Right kidney (tissue), 1 donor: ENCODE measurements at regions not wholly inside any gene's neighbourhood (a gene's known extent, or its start where the extent isn't known, plus 50 kb on each side); places are given as distances from the start of the nearest gene placed in this dataset.

Experiments used
- DNase-seq: peaks from one replicate; pipeline ENCODE4 v3.0.0-alpha.2; 2016

DNA sequence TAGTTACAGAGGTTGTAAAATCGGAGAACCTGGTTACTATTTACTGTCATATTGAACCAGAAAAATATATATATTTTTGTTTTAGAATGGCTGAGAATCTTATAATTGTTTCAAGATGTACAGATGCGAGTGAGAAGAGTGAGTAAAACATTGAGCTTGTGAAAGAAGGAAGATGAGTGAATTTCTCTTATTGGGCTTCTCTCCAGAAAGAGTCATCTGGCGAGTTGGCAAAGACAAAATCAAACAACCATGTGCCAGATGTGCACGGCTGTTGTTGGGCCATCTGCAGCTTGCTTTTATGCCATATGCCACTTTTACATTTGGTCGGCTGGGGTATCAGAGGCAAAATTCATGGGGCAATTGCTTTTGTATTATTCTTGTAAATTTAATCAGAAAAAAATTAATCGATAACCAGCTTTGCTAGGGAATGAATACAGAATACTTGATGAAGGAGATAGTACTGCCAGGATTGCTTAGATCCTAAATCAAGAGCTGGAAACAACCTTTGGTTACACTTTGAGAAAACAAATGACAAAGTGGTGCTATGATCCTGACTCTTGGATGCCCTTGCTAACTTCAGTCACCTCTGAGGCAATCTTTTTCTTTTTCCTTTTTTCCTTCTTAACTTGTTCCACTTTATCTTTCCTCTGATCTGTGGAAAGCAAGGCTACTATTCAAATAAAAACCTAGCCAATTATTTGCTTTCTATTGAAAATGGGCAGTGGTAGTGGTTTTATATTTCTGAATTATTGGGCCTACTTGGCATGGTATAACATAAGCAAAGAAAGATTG is 97.1 kb upstream of the GRIK2 start:
- no peak for DNase-seq

DNA sequence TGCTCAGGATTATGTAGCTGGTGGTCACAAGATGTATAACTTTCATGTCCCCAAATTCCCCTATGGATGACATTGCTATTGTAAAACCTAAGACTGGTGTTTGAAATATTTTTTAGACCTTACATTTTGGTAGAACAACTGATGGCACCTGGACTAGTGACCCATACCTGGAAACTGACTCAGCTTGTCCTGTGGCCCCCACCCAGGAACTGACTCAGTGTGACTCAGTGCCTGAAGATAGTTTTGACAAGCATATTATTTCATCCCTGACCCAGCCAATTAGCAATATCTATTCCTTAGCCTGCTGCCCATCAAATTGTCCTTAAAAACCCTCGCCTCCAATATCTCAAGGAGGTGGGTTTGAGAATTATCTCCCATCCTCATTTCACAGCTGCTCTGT is 90.9 kb upstream of the GRIK2 start:
- DNase-seq = no peak

DNA sequence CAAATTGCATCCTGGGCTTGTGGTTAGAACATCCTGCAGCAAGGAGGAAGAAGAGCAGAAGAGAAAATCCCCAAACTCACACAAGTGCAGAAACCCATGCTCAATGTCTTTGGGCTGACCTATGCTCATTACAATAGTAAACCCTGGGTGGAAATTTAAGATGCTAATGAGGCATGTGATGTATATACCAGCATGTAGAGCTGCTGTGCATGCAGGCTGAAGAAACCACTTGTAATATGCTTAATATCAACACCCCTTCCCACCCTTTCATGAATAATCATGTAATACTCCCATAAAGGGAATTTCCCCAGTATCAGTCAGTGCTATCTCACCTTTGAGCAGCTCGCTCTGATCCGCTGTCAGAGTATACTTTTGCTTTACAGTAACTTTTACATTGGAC is 90.0 kb upstream of the GRIK2 start:
- DNase-seq = no peak

DNA sequence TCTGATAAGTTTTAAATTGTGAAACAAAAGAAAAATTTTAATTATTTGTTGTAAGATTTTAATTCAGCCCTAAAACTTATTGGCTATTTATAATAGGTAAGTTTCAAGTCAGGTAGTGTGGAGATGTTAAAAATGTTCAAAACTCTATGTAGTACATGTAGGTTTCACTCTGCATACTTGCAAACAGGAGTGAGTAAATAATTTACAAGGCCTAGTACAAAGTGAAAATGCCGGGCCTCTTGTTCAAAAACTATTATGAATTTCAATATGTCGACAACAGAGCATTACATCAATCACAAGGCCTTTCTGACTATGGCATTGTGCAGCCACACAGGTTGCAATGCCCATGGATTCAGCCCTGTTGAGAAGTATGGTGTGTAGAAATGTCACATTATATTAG is 80.9 kb upstream of the GRIK2 start:
- DNase-seq = no peak

DNA sequence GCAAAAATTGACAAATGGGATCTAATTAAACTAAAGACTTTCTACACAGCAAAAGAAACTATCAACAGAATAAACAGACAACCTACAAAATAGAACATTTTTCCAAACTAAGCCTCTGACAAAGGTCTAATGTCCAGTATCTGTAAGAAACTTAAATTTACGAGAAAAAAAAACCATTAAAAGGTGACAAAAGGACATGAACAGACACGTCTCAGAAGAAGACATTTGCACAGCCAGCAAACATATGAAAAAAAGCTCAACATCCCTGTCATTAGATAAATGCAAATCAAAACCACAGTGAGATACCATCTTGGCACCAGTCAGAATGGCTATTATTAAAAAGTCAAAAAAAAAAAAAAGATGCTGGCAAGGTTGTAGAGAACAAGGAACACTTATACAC is 70.6 kb upstream of the GRIK2 start:
- DNase-seq = no peak

DNA sequence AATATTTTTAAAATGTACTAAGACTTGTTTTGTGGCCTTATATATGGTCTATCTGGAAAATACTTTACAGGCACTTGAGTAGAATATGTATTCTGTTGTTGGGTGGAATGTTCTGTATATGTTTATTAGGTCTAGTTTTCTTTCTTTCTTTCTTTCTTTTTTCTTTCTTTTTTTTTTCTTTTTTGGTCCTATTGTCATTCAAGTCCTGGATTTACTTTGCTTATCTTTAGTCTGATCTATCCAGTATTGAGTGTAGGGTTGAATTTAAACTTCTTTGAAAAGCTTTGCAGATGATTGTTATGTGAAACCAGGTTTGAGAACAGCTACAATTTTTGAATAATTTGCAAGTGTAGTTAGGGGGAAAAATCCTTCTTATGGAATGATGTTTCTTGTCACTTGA is 67.1 kb upstream of the GRIK2 start:
- no peak for DNase-seq

DNA sequence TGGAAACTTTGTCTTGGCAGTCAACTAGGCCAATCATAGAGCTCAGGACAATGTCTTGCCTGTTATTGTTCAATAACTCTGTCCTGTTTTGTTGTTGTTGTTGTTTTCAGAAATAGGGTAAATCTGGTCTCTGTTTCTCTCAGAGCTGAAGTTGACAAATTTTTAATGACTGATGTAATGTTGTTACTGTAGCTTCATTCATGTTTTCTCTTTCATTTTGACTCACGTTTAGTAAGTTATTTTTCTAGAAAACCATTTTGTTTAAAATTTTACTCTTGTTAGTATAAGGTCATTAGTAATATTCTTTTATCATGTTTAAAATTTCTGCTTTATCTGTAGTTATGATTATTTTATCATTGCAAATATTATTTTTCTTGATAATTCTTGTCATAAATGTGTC is 51.6 kb upstream of the GRIK2 start:
- no peak for DNase-seq
